ENCODE measurements at regions not wholly inside any gene's neighbourhood (a gene's known extent, or its start where the extent isn't known, plus 50 kb on each side); places are given as distances from the start of the nearest gene placed in this dataset.

GRCh38 chr2:37464067-37464466 is 119.6 kb downstream of the QPCT start:
- TF ChIP-seq POLR2A (IDR thresholded peaks at IDR 0.05) = no peak
- no peak for TF ChIP-seq CTCF (IDR thresholded peaks at IDR 0.05)
